ENCODE measurements at regions not wholly inside any gene's neighbourhood (a gene's known extent, or its start where the extent isn't known, plus 50 kb on each side); places are given as distances from the start of the nearest gene placed in this dataset.

- Histone ChIP-seq H2AK5ac (ENCODE audit: low read depth, low read length) (no peak overlapping the region), H3K23ac (ENCODE audit: low read depth, low read length, poor library complexity) (no peak overlapping the region), H2BK5ac (ENCODE audit: low read length) (no peak overlapping the region), H3K27me3 (ENCODE audit: control insufficient read depth in 3 of 3, insufficient read depth in 3 of 3, low read depth in 1 of 3, low read length in 3 of 3) (no peaks in the 10 kb centered on the region), H3K4ac (ENCODE audit: low read length) (no peak overlapping the region), H3K36me3 (replicated peaks in 1 of 2; ENCODE audit: control insufficient read depth in 2 of 2, insufficient read depth in 2 of 2, low read length in 2 of 2) (no peaks in the 10 kb centered on the region), H3K4me3 (ENCODE audit: low read length in 2 of 2) (no peak overlapping the region), H3K9me3 (replicated peaks in 1 of 2; ENCODE audit: control insufficient read depth in 2 of 2, insufficient read depth in 1 of 2, low read depth in 1 of 2, low read length in 2 of 2) (no peaks in the 10 kb centered on the region), H4K91ac (ENCODE audit: low read depth, low read length, poor library complexity) (no peak overlapping the region), H2BK120ac (ENCODE audit: low read depth, low read length) (no peak overlapping the region), H3K9ac (ENCODE audit: low read depth, low read length, poor library complexity) (no peak overlapping the region), H3K27ac (replicated peaks; ENCODE audit: low read length) (no peak overlapping the region), H3K18ac (ENCODE audit: low read length) (no peak overlapping the region), H2BK12ac (ENCODE audit: low read length) (no peak overlapping the region), H2AFZ (ENCODE audit: low read length) (no peak overlapping the region), H3K4me2 (ENCODE audit: insufficient read depth, low read length, poor library complexity, severe bottlenecking) (no peak overlapping the region), H4K8ac (ENCODE audit: low read depth, low read length) (no peak overlapping the region), H3K79me1 (ENCODE audit: low read depth, low read length) (no peaks in the 10 kb centered on the region), H3K14ac (ENCODE audit: low read length) (no peak overlapping the region), H2BK15ac (ENCODE audit: low read length) (no peak overlapping the region), H3K4me1 (ENCODE audit: control insufficient read depth in 2 of 2, insufficient read depth in 1 of 2, low read depth in 1 of 2, low read length in 2 of 2) (no peaks in the 10 kb centered on the region)
- DNase-seq (ENCODE audit: low spot score), result no peak
- WGBS, 2 donors (ENCODE audit: extremely low coverage in 2 of 2, insufficient read length in 2 of 2, insufficient replicate concordance in 1 of 2), result 100% methylated on average over 2 of the region's 3 CpGs; no CpG with 5 or more reads in 1 of the 2 donors
Measured at GRCh38 chr5:117763271-117763670, 1188.6 kb upstream of the SEMA6A start.

GRCh38 chr5:117761186-117761585, 1186.6 kb upstream of the SEMA6A start:
- Histone ChIP-seq H2BK5ac (ENCODE audit: low read length) (no peak overlapping the region), H2BK120ac (ENCODE audit: low read depth, low read length) (no peak overlapping the region), H4K8ac (ENCODE audit: low read depth, low read length) (no peak overlapping the region), H2BK12ac (ENCODE audit: low read length) (no peak overlapping the region), H2AFZ (ENCODE audit: low read length) (peak overlapping the region; percentile 55), H3K27ac (replicated peaks; ENCODE audit: low read length) (no peak overlapping the region), H2AK5ac (ENCODE audit: low read depth, low read length) (no peak overlapping the region), H4K91ac (ENCODE audit: low read depth, low read length, poor library complexity) (no peak overlapping the region), H3K27me3 (ENCODE audit: control insufficient read depth in 3 of 3, insufficient read depth in 3 of 3, low read depth in 1 of 3, low read length in 3 of 3) (no peaks in the 10 kb centered on the region), H2BK15ac (ENCODE audit: low read length) (no peak overlapping the region), H3K4me1 (ENCODE audit: control insufficient read depth in 2 of 2, insufficient read depth in 1 of 2, low read depth in 1 of 2, low read length in 2 of 2) (no peaks in the 10 kb centered on the region), H3K4me3 (ENCODE audit: low read length in 2 of 2) (no peak overlapping the region), H3K36me3 (replicated peaks in 1 of 2; ENCODE audit: control insufficient read depth in 2 of 2, insufficient read depth in 2 of 2, low read length in 2 of 2) (no peaks in the 10 kb centered on the region), H3K18ac (ENCODE audit: low read length) (no peak overlapping the region), H3K23ac (ENCODE audit: low read depth, low read length, poor library complexity) (no peak overlapping the region), H3K14ac (ENCODE audit: low read length) (no peak overlapping the region), H3K4me2 (ENCODE audit: insufficient read depth, low read length, poor library complexity, severe bottlenecking) (no peak overlapping the region), H3K4ac (ENCODE audit: low read length) (no peak overlapping the region), H3K9me3 (replicated peaks in 1 of 2; ENCODE audit: control insufficient read depth in 2 of 2, insufficient read depth in 1 of 2, low read depth in 1 of 2, low read length in 2 of 2) (no peaks in the 10 kb centered on the region), H3K79me1 (ENCODE audit: low read depth, low read length) (no peaks in the 10 kb centered on the region), H3K9ac (ENCODE audit: low read depth, low read length, poor library complexity) (no peak overlapping the region)
- no CpG with 5 or more reads among the region's 2 CpGs for WGBS, 2 donors (ENCODE audit: extremely low coverage in 2 of 2, insufficient read length in 2 of 2, insufficient replicate concordance in 1 of 2)
- no peak for DNase-seq (ENCODE audit: low spot score)

GRCh38 chr5:117759849-117760499, 1185.4 kb upstream of the SEMA6A start:
- Histone ChIP-seq H3K14ac (ENCODE audit: low read length) (no peak overlapping the region), H3K79me1 (ENCODE audit: low read depth, low read length) (no peaks in the 10 kb centered on the region), H3K23ac (ENCODE audit: low read depth, low read length, poor library complexity) (no peak overlapping the region), H4K8ac (ENCODE audit: low read depth, low read length) (no peak overlapping the region), H2BK12ac (ENCODE audit: low read length) (no peak overlapping the region), H3K9ac (ENCODE audit: low read depth, low read length, poor library complexity) (no peak overlapping the region), H3K4me2 (ENCODE audit: insufficient read depth, low read length, poor library complexity, severe bottlenecking) (no peak overlapping the region), H2BK120ac (ENCODE audit: low read depth, low read length) (no peak overlapping the region), H2AK5ac (ENCODE audit: low read depth, low read length) (no peak overlapping the region), H2BK15ac (ENCODE audit: low read length) (no peak overlapping the region), H3K4me1 (ENCODE audit: control insufficient read depth in 2 of 2, insufficient read depth in 1 of 2, low read depth in 1 of 2, low read length in 2 of 2) (no peaks in the 10 kb centered on the region), H3K4me3 (ENCODE audit: low read length in 2 of 2) (no peak overlapping the region), H4K91ac (ENCODE audit: low read depth, low read length, poor library complexity) (no peak overlapping the region), H3K4ac (ENCODE audit: low read length) (no peak overlapping the region), H3K18ac (ENCODE audit: low read length) (no peak overlapping the region), H3K9me3 (replicated peaks in 1 of 2; ENCODE audit: control insufficient read depth in 2 of 2, insufficient read depth in 1 of 2, low read depth in 1 of 2, low read length in 2 of 2) (no peaks in the 10 kb centered on the region), H3K36me3 (replicated peaks in 1 of 2; ENCODE audit: control insufficient read depth in 2 of 2, insufficient read depth in 2 of 2, low read length in 2 of 2) (no peaks in the 10 kb centered on the region), H2AFZ (ENCODE audit: low read length) (no peak overlapping the region), H2BK5ac (ENCODE audit: low read length) (no peak overlapping the region), H3K27me3 (ENCODE audit: control insufficient read depth in 3 of 3, insufficient read depth in 3 of 3, low read depth in 1 of 3, low read length in 3 of 3) (no peaks in the 10 kb centered on the region), H3K27ac (replicated peaks; ENCODE audit: low read length) (no peak overlapping the region)
- no CpG with 5 or more reads among the region's 4 CpGs for WGBS, 2 donors (ENCODE audit: extremely low coverage in 2 of 2, insufficient read length in 2 of 2, insufficient replicate concordance in 1 of 2)
- DNase-seq (ENCODE audit: low spot score), result no peak

- no CpG with 5 or more reads among the region's 2 CpGs for WGBS, 2 donors (ENCODE audit: extremely low coverage in 2 of 2, insufficient read length in 2 of 2, insufficient replicate concordance in 1 of 2)
- H3K27me3 ChIP-seq (ENCODE audit: control insufficient read depth in 3 of 3, insufficient read depth in 3 of 3, low read depth in 1 of 3, low read length in 3 of 3), result no peaks in the 10 kb centered on the region
Measured at GRCh38 chr5:117752403-117752802, 1177.8 kb upstream of the SEMA6A start.

More at GRCh38 chr5:117752403-117752802, 1177.8 kb upstream of the SEMA6A start:
- Histone ChIP-seq H3K14ac (ENCODE audit: low read length) (no peak overlapping the region), H3K4ac (ENCODE audit: low read length) (no peak overlapping the region), H3K4me2 (ENCODE audit: insufficient read depth, low read length, poor library complexity, severe bottlenecking) (no peak overlapping the region), H2BK12ac (ENCODE audit: low read length) (no peak overlapping the region), H2AFZ (ENCODE audit: low read length) (no peak overlapping the region), H2BK15ac (ENCODE audit: low read length) (no peak overlapping the region), H2AK5ac (ENCODE audit: low read depth, low read length) (no peak overlapping the region), H4K8ac (ENCODE audit: low read depth, low read length) (no peak overlapping the region), H3K9me3 (replicated peaks in 1 of 2; ENCODE audit: control insufficient read depth in 2 of 2, insufficient read depth in 1 of 2, low read depth in 1 of 2, low read length in 2 of 2) (no peaks in the 10 kb centered on the region), H3K18ac (ENCODE audit: low read length) (no peak overlapping the region), H2BK120ac (ENCODE audit: low read depth, low read length) (no peak overlapping the region), H3K36me3 (replicated peaks in 1 of 2; ENCODE audit: control insufficient read depth in 2 of 2, insufficient read depth in 2 of 2, low read length in 2 of 2) (no peaks in the 10 kb centered on the region), H3K27ac (replicated peaks; ENCODE audit: low read length) (no peak overlapping the region), H3K79me1 (ENCODE audit: low read depth, low read length) (no peaks in the 10 kb centered on the region), H3K4me1 (ENCODE audit: control insufficient read depth in 2 of 2, insufficient read depth in 1 of 2, low read depth in 1 of 2, low read length in 2 of 2) (no peaks in the 10 kb centered on the region), H3K9ac (ENCODE audit: low read depth, low read length, poor library complexity) (no peak overlapping the region), H4K91ac (ENCODE audit: low read depth, low read length, poor library complexity) (no peak overlapping the region), H2BK5ac (ENCODE audit: low read length) (no peak overlapping the region), H3K23ac (ENCODE audit: low read depth, low read length, poor library complexity) (no peak overlapping the region), H3K4me3 (ENCODE audit: low read length in 2 of 2) (no peak overlapping the region)
- no peak for DNase-seq (ENCODE audit: low spot score)

Measured in neuronal stem cell (in vitro differentiated cells).